ENCODE measurements at regions not wholly inside any gene's neighbourhood (a gene's known extent, or its start where the extent isn't known, plus 50 kb on each side); places are given as distances from the start of the nearest gene placed in this dataset.
A peak's percentile ranks its signal among the peaks of the same experiment; 100 is the strongest.

GRCh38 chr17:77432034-77432661 lies 291.4 kb downstream of the SEC14L1 start:
- DNase-seq (ENCODE audit: extremely low read depth in 1 of 11, low read depth in 9 of 11, low spot score in 4 of 11) = no peak

- no peak for DNase-seq (ENCODE audit: extremely low read depth in 1 of 11, low read depth in 9 of 11, low spot score in 4 of 11)
Observed at GRCh38 chr17:77432742-77433141, 292.0 kb downstream of the SEC14L1 start.

GRCh38 chr17:77433385-77434135 lies 292.8 kb downstream of the SEC14L1 start:
- no peak for DNase-seq (ENCODE audit: extremely low read depth in 1 of 11, low read depth in 9 of 11, low spot score in 4 of 11)

- no peak for DNase-seq (ENCODE audit: extremely low read depth in 1 of 11, low read depth in 9 of 11, low spot score in 4 of 11)
Observed at GRCh38 chr17:77434136-77435114, 293.7 kb downstream of the SEC14L1 start.

GRCh38 chr17:77435272-77436057 lies 294.7 kb downstream of the SEC14L1 start:
- no peak for DNase-seq (ENCODE audit: extremely low read depth in 1 of 11, low read depth in 9 of 11, low spot score in 4 of 11)

GRCh38 chr17:77436058-77436442 lies 295.3 kb downstream of the SEC14L1 start:
- DNase-seq (ENCODE audit: extremely low read depth in 1 of 11, low read depth in 9 of 11, low spot score in 4 of 11) = peak in 2 of 11 donors; percentile 81 to 85

GRCh38 chr17:77436481-77436880 lies 295.7 kb downstream of the SEC14L1 start:
- no peak for DNase-seq (ENCODE audit: extremely low read depth in 1 of 11, low read depth in 9 of 11, low spot score in 4 of 11)

- DNase-seq (ENCODE audit: extremely low read depth in 1 of 11, low read depth in 9 of 11, low spot score in 4 of 11) = no peak
Observed at GRCh38 chr17:77437017-77437416, 296.2 kb downstream of the SEC14L1 start.

GRCh38 chr17:77437747-77438146 lies 297.0 kb downstream of the SEC14L1 start:
- no peak for DNase-seq (ENCODE audit: extremely low read depth in 1 of 11, low read depth in 9 of 11, low spot score in 4 of 11)

- no peak for DNase-seq (ENCODE audit: extremely low read depth in 1 of 11, low read depth in 9 of 11, low spot score in 4 of 11)
Observed at GRCh38 chr17:77438241-77439188, 297.7 kb downstream of the SEC14L1 start.

- DNase-seq (ENCODE audit: extremely low read depth in 1 of 11, low read depth in 9 of 11, low spot score in 4 of 11) = no peak
Observed at GRCh38 chr17:77439189-77440018, 298.6 kb downstream of the SEC14L1 start.

GRCh38 chr17:77440560-77440981 lies 299.8 kb downstream of the SEC14L1 start:
- no peak for DNase-seq (ENCODE audit: extremely low read depth in 1 of 11, low read depth in 9 of 11, low spot score in 4 of 11)

- DNase-seq (ENCODE audit: extremely low read depth in 1 of 11, low read depth in 9 of 11, low spot score in 4 of 11) = no peak
Observed at GRCh38 chr17:77441130-77441920, 300.6 kb downstream of the SEC14L1 start.

GRCh38 chr17:77441940-77442339 lies 301.2 kb downstream of the SEC14L1 start:
- no peak for DNase-seq (ENCODE audit: extremely low read depth in 1 of 11, low read depth in 9 of 11, low spot score in 4 of 11)

GRCh38 chr17:77442976-77443747 lies 302.4 kb downstream of the SEC14L1 start:
- no peak for DNase-seq (ENCODE audit: extremely low read depth in 1 of 11, low read depth in 9 of 11, low spot score in 4 of 11)

Measured in renal cortex interstitium (tissue), 11 donors.